CD4-positive, alpha-beta T cell treated with Interleukin-2 at 100 ng/mL for 4 hours (primary cell): ENCODE measurements at regions not wholly inside any gene's neighbourhood (a gene's known extent, or its start where the extent isn't known, plus 50 kb on each side); places are given as distances from the start of the nearest gene placed in this dataset.

ENCODE experiments used
- DNase-seq: peaks from one replicate; pipeline ENCODE4 v3.0.0-alpha.2; 2020; ENCODE audit warnings: low spot score

GRCh38 chr2:172153156-172153555 lies 50.5 kb upstream of the DLX2 start:
- DNase-seq: no peak

GRCh38 chr2:172153757-172154156 lies 51.1 kb upstream of the DLX2 start:
- DNase-seq: no peak

DNA sequence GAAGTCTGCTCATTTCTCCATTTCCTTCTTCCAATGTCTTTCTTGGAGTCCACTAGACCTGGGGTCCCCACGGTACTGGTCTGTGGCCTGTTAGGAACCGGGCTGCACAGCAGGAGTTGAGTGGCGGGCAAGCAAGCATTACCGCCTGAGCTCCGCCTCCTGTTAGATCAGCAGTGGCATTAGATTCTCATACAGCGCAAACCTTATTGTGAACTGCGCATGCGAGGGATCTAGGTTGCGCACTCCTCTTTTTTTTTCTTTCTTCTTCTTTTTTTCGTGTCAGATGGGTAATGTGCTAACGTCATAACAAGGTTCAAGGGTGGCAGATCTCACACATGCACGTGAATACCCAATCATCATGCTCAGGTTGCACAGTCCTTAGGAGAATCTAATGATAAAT lies 53.1 kb upstream of the DLX2 start:
- DNase-seq: no peak

GRCh38 chr2:172160839-172161238 lies 58.1 kb upstream of the DLX2 start:
- DNase-seq: no peak

DNA sequence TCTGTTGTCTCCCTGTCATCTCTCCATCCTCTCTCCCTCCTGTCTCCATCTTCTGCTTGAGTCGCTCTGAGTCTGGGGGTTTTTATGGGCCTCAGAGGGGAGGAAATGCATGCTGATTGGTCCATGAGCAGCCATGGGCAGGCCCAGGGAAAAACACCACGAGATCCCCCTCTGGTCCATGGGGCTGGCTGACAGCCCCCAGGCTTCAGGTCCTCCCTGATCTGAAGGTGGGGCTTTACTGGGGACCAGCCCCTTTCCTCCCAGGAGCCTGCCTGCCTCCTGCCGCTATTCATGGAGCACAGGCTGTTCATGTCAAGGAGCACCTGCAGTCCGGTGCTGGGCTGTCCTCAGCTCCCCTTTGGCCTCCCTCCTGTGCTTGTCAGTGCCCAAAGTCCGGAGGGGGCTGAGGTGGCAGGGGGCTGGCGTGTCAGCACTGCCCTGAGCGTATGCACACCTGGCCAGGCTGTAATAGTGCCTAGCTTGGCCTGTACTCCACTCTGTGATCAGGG lies 59.6 kb upstream of the DLX2 start:
- DNase-seq: no peak

- no peak for DNase-seq
These were observed 60.1 kb upstream of the DLX2 start for GRCh38 chr2:172162739-172163336.

DNA sequence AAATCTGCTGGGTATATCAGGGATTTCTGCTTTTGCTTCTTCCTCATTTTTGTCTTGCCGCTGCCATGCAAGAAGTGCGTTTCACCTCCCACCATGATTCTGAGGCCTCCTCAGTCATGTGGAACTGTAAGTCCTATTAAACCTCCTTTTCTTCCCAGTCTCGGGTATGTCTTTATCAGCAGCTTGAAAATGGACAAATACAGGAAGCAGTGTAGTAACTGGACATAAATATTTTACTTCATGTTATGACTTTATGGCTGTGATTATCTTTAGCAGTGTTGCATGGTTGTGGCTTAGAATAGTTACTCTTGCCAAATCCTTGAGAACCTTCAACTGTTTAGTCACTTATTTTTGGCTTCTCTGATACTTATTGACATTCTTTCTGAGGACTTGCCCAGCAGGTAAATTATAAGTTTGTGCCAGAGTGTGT lies 66.2 kb upstream of the DLX2 start:
- DNase-seq: no peak

GRCh38 chr2:172169611-172170010 lies 66.9 kb upstream of the DLX2 start:
- DNase-seq: no peak

- peak; percentile 60 for DNase-seq
These were observed 69.9 kb upstream of the DLX2 start for GRCh38 chr2:172172513-172173173.

- DNase-seq: no peak
These were observed 70.5 kb upstream of the DLX2 start for GRCh38 chr2:172173174-172173706.

DNA sequence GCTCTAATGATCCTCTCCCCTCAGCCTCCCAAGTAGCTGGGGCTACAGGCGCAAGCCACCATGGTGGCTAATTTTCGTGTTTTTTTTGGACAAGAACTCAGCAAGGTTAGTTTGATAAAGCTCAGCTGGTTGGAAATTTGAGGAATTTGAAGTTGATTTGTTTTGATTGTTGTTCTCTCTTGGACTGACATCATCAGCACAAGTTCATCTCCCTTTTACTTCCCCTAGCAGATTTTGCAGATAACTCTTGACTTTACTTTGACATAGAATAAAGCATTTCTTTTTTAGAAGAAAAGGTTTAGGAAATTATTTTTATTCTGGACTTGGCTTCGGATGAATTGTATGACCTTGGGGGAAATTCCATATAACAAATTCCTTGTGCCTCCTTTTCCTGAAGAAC lies 74.9 kb upstream of the DLX2 start:
- no peak for DNase-seq

DNA sequence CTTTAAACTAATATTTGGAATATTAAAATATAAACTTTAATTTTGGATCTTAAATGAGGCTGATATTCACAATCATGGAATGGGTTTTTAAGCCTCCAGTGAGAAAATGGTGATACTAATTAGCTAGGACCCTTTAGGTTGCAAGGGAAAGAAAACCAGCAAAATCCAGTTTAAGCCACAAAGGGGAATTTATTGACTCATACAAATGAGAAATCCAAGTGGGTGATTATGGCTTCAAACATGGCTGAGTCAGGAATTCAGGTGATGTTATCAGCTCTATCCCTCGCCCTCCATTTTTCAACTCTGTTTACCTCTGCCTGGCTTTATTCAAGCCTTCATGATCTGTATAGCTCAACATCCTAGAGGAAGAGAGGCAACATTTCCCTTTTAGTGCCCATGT lies 75.3 kb upstream of the DLX2 start:
- no peak for DNase-seq

DNA sequence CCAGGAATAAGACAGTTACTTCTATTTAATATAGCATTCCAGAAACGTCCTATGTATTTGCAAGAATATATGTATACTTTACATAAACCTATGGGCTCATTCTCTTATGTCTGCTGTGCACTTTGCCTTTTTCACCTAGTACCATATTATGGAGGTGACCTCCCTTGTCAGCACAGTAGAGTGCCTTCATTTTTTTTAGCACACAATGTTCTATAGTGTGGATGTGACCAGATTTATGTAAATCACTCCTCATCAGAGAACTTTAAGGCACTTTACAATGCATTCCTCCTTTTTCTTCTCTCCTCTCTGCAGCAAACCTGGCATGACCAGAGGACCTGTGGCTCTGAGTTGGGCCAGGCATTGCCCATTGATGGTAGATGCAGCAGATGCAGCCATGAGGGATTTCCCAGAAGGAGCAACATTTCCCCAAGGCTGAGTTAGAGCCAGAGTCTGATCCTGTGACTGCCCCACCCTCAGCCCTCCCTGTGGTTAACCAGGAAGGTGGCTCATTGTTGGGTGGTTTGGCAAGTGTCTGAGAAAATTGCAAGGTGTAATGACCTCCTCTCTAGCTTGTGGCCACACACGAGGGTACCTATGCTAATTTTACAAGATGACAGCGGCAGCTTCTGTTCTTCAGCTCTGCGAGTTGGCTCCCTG lies 76.5 kb upstream of the DLX2 start:
- peak; percentile 14 for DNase-seq

DNA sequence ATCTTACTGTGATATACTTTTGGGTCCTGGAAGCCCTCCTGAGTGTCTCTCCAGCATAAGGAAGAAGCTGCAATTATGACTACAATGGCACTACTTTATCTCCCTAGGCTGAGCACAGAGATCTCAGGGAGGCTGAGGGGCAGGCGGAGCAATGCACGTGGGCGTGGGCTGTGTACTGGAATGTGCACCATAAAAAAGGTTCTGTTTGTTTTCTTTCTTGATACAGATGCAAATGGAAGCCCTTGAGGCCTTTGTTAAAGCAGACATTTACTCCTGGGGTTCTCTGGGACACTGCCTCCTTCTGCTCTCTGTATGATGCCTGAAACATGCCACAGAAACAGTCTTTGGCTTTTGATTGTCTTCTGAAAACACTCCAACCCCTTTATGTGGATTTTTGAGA lies 79.1 kb upstream of the DLX2 start:
- no peak for DNase-seq

- DNase-seq: no peak
These were observed 79.9 kb upstream of the DLX2 start for GRCh38 chr2:172182624-172183023.

DNA sequence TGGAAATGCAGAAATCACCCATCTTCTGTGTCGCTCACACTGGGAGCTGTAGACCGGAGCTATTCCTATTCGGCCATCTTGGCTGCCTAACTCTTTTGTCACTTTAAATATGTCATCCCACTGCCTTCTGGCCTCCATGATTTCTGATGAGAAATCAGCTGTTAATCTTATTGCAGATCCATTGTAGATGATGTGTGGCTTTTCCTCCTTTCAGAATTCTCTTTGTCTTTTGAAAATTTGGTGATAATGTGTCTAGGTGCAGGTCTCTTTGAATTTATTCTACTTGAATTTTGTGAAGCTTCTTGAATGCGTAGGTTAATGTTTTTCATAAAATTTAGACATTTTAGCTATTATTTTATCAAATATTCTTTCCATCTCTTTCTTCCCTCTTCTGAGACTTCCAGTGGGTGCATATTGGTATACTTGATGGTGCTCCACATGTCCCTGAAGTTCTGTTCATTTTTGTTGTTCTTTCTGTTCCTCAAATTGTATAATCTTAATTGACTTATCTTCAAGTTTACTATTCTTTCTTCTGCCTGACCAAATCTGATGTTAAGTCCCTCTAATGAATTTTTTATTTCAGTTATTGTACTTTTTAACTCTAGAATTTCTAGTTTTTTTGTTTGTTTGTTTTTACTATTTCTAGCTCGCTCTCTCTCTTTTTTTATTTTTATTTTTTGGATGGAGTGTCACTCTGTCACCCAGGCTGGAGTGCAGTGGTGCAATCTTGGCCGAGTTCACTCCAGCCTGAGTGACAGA lies 90.8 kb upstream of the DLX2 start:
- no peak for DNase-seq

DNA sequence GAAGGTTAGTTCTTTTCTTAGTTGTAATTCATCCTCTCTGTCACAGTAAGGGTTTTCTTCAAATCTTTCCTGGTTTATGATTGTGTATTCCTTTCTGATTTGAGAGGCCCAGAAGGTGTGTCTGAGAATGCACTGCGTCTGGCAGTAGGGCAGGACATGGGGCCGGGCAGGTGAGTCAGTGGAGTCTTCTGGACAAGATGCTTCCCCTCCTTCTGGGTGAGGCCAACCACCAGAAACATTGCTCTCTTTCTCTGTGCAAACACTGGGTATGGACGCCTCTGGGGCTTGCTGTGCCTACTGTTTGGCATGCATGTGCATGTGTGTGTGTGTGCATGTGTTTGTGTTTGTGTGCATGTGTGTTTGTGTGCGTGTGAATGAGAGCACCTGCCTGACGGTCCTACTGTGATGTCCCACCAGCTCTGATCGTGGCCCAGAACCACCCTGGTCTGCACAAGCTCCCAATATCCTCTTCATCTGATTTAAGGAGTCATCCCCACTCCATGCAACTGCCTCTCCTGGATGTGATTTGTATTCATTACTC lies 93.2 kb upstream of the DLX2 start:
- DNase-seq: no peak

DNA sequence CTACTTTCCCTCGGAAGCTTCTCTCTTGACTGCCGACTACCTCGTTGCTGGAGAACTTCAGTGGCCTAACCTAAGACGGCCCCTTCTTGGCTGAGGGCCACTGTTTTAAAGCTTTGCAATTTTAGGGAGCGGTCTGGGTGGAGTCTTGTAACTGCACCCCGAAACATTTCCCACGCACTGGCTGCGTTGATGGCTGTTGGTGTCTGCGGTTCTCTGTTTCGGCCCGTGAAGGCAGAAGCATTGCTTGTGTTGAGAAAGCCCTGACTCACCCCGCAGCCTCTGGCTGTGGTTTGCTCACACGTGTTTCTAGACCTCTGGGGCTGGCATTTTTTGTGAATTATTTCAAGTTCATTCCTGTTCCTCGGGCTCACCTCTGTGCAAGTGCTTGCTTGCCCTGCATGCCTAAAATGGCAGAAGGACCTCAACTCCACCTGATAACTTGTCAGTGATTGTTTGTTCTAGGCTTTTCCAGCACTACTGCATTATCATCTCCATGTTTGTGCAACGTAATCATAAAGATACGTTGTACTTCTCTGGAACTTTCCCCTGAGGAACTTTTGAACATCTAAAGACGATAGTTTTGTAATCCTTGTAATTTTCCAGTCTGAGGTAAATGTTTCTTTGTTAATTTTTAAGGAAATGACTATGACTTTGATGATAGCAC lies 94.2 kb upstream of the DLX2 start:
- no peak for DNase-seq

DNA sequence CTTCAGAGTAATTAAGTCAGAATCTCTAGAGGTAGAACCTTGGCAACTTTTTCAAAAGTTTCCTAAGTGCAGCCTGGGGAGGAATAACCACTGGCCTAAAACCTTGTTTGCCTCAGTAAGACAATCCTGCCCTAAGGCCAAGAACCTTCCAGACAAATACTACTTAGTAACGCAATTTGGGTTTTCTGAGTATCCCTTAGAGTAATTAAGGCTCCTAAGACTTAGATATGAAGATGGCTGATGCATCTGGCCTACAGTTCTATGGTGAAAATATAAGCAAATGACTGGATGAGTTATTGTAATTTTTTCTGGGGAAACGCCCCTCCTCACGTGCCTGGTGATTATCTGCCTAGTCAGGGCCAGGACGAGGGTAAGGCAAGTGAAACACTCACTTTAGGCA lies 95.7 kb upstream of the DLX2 start:
- no peak for DNase-seq

GRCh38 chr2:172198908-172199307 lies 96.2 kb upstream of the DLX2 start:
- DNase-seq: no peak

DNA sequence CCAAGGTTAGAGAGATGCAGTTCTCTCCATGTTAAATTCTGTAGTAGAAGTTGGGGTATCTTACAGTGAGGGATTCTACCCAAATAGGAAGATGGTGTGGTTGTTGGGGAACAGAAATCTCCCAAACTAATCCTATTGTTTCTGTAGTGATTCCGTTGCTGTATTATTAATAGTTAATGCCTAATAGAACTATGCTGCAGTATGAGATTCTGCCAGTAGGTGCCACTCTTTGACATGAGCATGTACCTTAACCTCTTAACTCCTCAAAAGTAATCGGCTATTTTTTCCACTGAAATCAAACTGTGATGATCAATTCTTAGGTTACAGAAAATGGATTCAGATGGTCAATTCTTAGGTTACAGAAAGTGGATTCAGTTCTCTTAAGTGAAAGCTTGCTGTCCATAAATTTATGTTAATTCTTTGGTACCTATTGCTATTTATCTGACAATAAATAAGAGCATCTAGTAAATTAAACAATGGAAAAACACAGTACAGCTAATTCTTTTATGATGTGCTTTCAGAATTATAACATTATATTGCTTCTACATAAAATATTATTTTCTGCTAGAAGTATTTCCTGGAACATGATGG lies 97.9 kb upstream of the DLX2 start:
- peak; percentile 25 for DNase-seq
